ENCODE measurements at regions not wholly inside any gene's neighbourhood (a gene's known extent, or its start where the extent isn't known, plus 50 kb on each side); places are given as distances from the start of the nearest gene placed in this dataset.

DNA sequence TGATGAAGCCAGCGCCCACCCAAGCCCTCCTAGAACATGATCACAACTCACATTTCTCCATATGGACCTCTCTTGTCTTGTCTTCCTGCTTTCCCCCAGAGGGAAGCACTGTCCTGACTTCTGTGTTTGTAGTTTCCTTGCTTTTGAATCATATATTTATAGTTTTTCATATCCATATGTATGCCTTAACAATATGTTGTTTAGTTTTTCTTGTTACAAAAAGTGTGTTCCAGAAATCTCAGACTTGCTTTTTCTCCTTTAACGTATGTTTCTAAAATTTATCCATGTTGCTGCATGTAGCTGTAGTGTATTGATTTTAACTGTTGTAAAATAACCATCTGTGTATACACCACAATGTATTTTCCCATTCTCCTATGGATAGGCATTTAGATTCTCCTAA, 182.0 kb upstream of the SMIM23 start:
- TF ChIP-seq, protein P1, sequence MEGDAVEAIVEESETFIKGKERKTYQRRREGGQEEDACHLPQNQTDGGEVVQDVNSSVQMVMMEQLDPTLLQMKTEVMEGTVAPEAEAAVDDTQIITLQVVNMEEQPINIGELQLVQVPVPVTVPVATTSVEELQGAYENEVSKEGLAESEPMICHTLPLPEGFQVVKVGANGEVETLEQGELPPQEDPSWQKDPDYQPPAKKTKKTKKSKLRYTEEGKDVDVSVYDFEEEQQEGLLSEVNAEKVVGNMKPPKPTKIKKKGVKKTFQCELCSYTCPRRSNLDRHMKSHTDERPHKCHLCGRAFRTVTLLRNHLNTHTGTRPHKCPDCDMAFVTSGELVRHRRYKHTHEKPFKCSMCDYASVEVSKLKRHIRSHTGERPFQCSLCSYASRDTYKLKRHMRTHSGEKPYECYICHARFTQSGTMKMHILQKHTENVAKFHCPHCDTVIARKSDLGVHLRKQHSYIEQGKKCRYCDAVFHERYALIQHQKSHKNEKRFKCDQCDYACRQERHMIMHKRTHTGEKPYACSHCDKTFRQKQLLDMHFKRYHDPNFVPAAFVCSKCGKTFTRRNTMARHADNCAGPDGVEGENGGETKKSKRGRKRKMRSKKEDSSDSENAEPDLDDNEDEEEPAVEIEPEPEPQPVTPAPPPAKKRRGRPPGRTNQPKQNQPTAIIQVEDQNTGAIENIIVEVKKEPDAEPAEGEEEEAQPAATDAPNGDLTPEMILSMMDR (IDR thresholded peaks at IDR 0.05), result no peak
- TF ChIP-seq POLR2A (IDR thresholded peaks at IDR 0.05), result no peak

Data from right lobe of liver (tissue), 4 donors.